Loucy (cell line): ENCODE measurements at regions not wholly inside any gene's neighbourhood (a gene's known extent, or its start where the extent isn't known, plus 50 kb on each side); places are given as distances from the start of the nearest gene placed in this dataset.

Experiments
- H2AFZ ChIP-seq: fragments of 200-600 bp; sonication (generic); 2 replicates; pipeline ENCODE4 v1.6.0; 2016; ENCODE audit warnings: antibody characterized with exemption, mild to moderate bottlenecking, low read length, moderate library complexity
- H3F3A ChIP-seq: fragments of 200-600 bp; 2 replicates; pipeline ENCODE4 v1.6.0; 2016; ENCODE audit warnings: antibody characterized with exemption, low read depth, mild to moderate bottlenecking
- H3K27me3 ChIP-seq: fragments of 200-600 bp; sonication (generic); 2 replicates; pipeline ENCODE4 v1.6.1; 2014; ENCODE audit warnings: low read length, mild to moderate bottlenecking; ENCODE audit not compliant: insufficient read depth, poor library complexity, severe bottlenecking
- H3K36me3 ChIP-seq: fragments of 200-600 bp; sonication (generic); 2 replicates; pipeline ENCODE4 v1.6.1; 2016; ENCODE audit warnings: low read length; ENCODE audit not compliant: insufficient read depth
- H3K4me1 ChIP-seq: fragments of 200-600 bp; sonication (generic); 2 replicates; pipeline ENCODE4 v1.5.1; 2014; ENCODE audit warnings: low read length, mild to moderate bottlenecking; ENCODE audit not compliant: insufficient read depth, poor library complexity, severe bottlenecking
- H3K4me2 ChIP-seq: fragments of 200-600 bp; sonication (generic); 2 replicates; pipeline ENCODE4 v1.6.0; 2014; ENCODE audit warnings: antibody characterized with exemption, low read length, low read depth, mild to moderate bottlenecking; ENCODE audit not compliant: poor library complexity, severe bottlenecking
- H3K4me3 ChIP-seq: fragments of 200-600 bp; sonication (generic); 2 replicates; pipeline ENCODE4 v1.5.1; 2014; ENCODE audit warnings: low read length, mild to moderate bottlenecking, mixed read lengths; ENCODE audit not compliant: poor library complexity, severe bottlenecking
- H3K79me2 ChIP-seq: fragments of 200-600 bp; sonication (generic); 2 replicates; pipeline ENCODE4 v1.6.1; 2014; ENCODE audit warnings: low read length; ENCODE audit not compliant: insufficient read depth
- H3K9ac ChIP-seq: fragments of 200-600 bp; sonication (generic); 2 replicates; pipeline ENCODE4 v1.6.0; 2014; ENCODE audit warnings: mild to moderate bottlenecking, low read depth, low read length, moderate library complexity; ENCODE audit not compliant: poor library complexity, severe bottlenecking
- H3K9me2 ChIP-seq: fragments of 200-600 bp; sonication (generic); replicated peaks from 2 replicates; pipeline ENCODE4 v1.6.1; 2016; ENCODE audit warnings: low read depth, low read length, mixed read lengths
- H3K9me3 ChIP-seq: fragments of 200-600 bp; sonication (generic); 2 replicates; pipeline ENCODE4 v1.6.1; 2014; ENCODE audit warnings: mild to moderate bottlenecking, antibody characterized with exemption, low read length, low read depth; ENCODE audit not compliant: insufficient read depth
- H4K20me1 ChIP-seq: fragments of 200-600 bp; sonication (generic); 2 replicates; pipeline ENCODE4 v1.6.0; 2014; ENCODE audit warnings: antibody characterized with exemption, low read length, mild to moderate bottlenecking; ENCODE audit not compliant: insufficient read depth, poor library complexity, severe bottlenecking
- EZH2phosphoT487 ChIP-seq: fragments of 200-600 bp; IDR thresholded peaks from 2 replicates; pipeline ENCODE4 v1.6.1; 2018; ENCODE audit warnings: antibody characterized with exemption, mild to moderate bottlenecking, moderate library complexity, borderline replicate concordance
- TF ChIP-seq, protein P1 (sequence below): fragments of 200-600 bp; sonication (generic); conservative IDR thresholded peaks from 2 replicates; pipeline ENCODE4 v1.5.1; 2014; ENCODE audit warnings: mild to moderate bottlenecking, antibody characterized with exemption, low read length

DNA sequence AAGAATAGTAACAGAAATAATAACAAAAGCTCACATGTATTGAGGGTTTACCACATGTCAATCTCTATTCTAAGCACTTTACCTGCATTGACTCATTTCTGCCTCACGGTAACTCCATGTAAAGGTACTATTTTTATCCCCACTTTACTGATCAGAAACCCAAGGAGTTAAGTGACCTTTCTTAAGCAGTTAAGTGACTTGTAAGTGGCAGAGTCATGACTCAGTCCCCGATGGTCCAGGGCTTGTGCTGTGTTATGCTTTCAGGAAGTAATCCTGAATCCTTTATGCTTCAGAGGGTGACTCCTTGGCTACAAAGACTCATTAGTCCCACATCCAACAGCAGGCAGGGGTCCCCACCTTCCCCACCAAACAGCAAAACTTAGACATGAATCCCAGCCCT lies 66.5 kb downstream of the MRM1 start:
- Histone ChIP-seq H3K27me3 (no peaks in the 10 kb centered on the region), H3K4me1 (no peaks in the 10 kb centered on the region), H3F3A (no peaks in the 10 kb centered on the region), H3K9ac (no peak overlapping the region), H3K79me2 (no peaks in the 10 kb centered on the region), H3K4me3 (no peak overlapping the region), H2AFZ (no peak overlapping the region), H3K4me2 (no peak overlapping the region), H4K20me1 (no peaks in the 10 kb centered on the region), H3K9me3 (no peaks in the 10 kb centered on the region), H3K9me2 (no peaks in the 10 kb centered on the region), H3K36me3 (no peaks in the 10 kb centered on the region)
- TF ChIP-seq EZH2phosphoT487: no peak
- TF ChIP-seq, protein P1, sequence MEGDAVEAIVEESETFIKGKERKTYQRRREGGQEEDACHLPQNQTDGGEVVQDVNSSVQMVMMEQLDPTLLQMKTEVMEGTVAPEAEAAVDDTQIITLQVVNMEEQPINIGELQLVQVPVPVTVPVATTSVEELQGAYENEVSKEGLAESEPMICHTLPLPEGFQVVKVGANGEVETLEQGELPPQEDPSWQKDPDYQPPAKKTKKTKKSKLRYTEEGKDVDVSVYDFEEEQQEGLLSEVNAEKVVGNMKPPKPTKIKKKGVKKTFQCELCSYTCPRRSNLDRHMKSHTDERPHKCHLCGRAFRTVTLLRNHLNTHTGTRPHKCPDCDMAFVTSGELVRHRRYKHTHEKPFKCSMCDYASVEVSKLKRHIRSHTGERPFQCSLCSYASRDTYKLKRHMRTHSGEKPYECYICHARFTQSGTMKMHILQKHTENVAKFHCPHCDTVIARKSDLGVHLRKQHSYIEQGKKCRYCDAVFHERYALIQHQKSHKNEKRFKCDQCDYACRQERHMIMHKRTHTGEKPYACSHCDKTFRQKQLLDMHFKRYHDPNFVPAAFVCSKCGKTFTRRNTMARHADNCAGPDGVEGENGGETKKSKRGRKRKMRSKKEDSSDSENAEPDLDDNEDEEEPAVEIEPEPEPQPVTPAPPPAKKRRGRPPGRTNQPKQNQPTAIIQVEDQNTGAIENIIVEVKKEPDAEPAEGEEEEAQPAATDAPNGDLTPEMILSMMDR: no peak

- Histone ChIP-seq H3K9me2 (no peaks in the 10 kb centered on the region), H3F3A (no peaks in the 10 kb centered on the region), H4K20me1 (no peaks in the 10 kb centered on the region), H3K4me3 (no peak overlapping the region), H3K79me2 (no peaks in the 10 kb centered on the region), H3K27me3 (no peaks in the 10 kb centered on the region), H3K9me3 (no peaks in the 10 kb centered on the region), H3K4me2 (no peak overlapping the region), H2AFZ (no peak overlapping the region), H3K36me3 (no peaks in the 10 kb centered on the region), H3K9ac (no peak overlapping the region), H3K4me1 (peaks cover 4% of the 10 kb centered on the region)
- TF ChIP-seq, protein P1: no peak
- TF ChIP-seq EZH2phosphoT487: no peak
Observed at GRCh38 chr17:36668824-36669223, 67.4 kb downstream of the MRM1 start.

GRCh38 chr17:36671144-36671543 lies 69.8 kb downstream of the MRM1 start:
- H3K27me3 ChIP-seq: no peaks in the 10 kb centered on the region
- H3K9me2 ChIP-seq: no peaks in the 10 kb centered on the region
- H3K36me3 ChIP-seq: no peaks in the 10 kb centered on the region
- no peak overlapping the region for H3K4me2 ChIP-seq
- H3K4me1 ChIP-seq: peaks cover 22% of the 10 kb centered on the region
- no peaks in the 10 kb centered on the region for H4K20me1 ChIP-seq
- no peak for TF ChIP-seq EZH2phosphoT487
- TF ChIP-seq, protein P1: no peak
- no peaks in the 10 kb centered on the region for H3K9me3 ChIP-seq
- no peak overlapping the region for H3K4me3 ChIP-seq
- no peaks in the 10 kb centered on the region for H3F3A ChIP-seq
- no peak overlapping the region for H3K9ac ChIP-seq
- no peak overlapping the region for H2AFZ ChIP-seq
- H3K79me2 ChIP-seq: no peaks in the 10 kb centered on the region
